ENCODE measurements at regions not wholly inside any gene's neighbourhood (a gene's known extent, or its start where the extent isn't known, plus 50 kb on each side); places are given as distances from the start of the nearest gene placed in this dataset.

GRCh38 chr5:75933489-75933888, 149.7 kb upstream of the SV2C start:
- TF ChIP-seq ZNF879 (CRISPR knock-in tag; IDR thresholded peaks at IDR 0.05), result no peak
- TF ChIP-seq, protein P1, sequence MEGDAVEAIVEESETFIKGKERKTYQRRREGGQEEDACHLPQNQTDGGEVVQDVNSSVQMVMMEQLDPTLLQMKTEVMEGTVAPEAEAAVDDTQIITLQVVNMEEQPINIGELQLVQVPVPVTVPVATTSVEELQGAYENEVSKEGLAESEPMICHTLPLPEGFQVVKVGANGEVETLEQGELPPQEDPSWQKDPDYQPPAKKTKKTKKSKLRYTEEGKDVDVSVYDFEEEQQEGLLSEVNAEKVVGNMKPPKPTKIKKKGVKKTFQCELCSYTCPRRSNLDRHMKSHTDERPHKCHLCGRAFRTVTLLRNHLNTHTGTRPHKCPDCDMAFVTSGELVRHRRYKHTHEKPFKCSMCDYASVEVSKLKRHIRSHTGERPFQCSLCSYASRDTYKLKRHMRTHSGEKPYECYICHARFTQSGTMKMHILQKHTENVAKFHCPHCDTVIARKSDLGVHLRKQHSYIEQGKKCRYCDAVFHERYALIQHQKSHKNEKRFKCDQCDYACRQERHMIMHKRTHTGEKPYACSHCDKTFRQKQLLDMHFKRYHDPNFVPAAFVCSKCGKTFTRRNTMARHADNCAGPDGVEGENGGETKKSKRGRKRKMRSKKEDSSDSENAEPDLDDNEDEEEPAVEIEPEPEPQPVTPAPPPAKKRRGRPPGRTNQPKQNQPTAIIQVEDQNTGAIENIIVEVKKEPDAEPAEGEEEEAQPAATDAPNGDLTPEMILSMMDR (CRISPR knock-in tag; IDR thresholded peaks at IDR 0.05), result no peak
- TF ChIP-seq ZFP1 (CRISPR knock-in tag; IDR thresholded peaks at IDR 0.05), result no peak
- TF ChIP-seq ZNF101 (CRISPR knock-in tag; IDR thresholded peaks at IDR 0.05; ENCODE audit: borderline replicate concordance, low read depth), result no peak
- no peak for TF ChIP-seq EZH2 (conservative IDR thresholded peaks at IDR 0.05; ENCODE audit: low read depth, low read length)
- TF ChIP-seq GTF2F1 (IDR thresholded peaks at IDR 0.05; ENCODE audit: low read length), result no peak
- no peak for TF ChIP-seq GABPA (IDR thresholded peaks at IDR 0.05; ENCODE audit: low read depth, low read length)
- TF ChIP-seq GABPA (CRISPR knock-in tag; IDR thresholded peaks at IDR 0.05; ENCODE audit: low read depth), result no peak

All from HepG2 (cell line).